Mammary epithelial cell (primary cell): ENCODE measurements at regions not wholly inside any gene's neighbourhood (a gene's known extent, or its start where the extent isn't known, plus 50 kb on each side); places are given as distances from the start of the nearest gene placed in this dataset.

Experiments used
- CTCF ChIP-seq, 2 donors: IDR thresholded peaks in 1 of 2; conservative IDR thresholded peaks in 1 of 2; 2 replicates each; pipeline ENCODE4 v1.5.1; 2011 to 2012; ENCODE audit warnings: inconsistent platforms in 2 of 2, low read length in 2 of 2, mild to moderate bottlenecking in 2 of 2, control low read depth in 1 of 2, low read depth in 1 of 2; ENCODE audit not compliant: insufficient read depth in 1 of 2; ENCODE audit errors: extremely low read depth in 1 of 2
- EZH2 ChIP-seq: IDR thresholded peaks from 2 replicates; pipeline ENCODE4 v1.6.1; 2012; ENCODE audit warnings: low read length, inconsistent platforms, borderline replicate concordance

GRCh38 chr2:207304761-207305160, 139.0 kb upstream of the KLF7 start:
- no peak for TF ChIP-seq EZH2
- TF ChIP-seq CTCF (conservative IDR thresholded peaks at IDR 0.05 in 1 of 2, IDR thresholded peaks at IDR 0.05 in 1 of 2; ENCODE audit: extremely low read depth in 1 of 2, insufficient read depth in 1 of 2, low read depth in 1 of 2, low read length in 2 of 2) = no peak
